ENCODE measurements at regions not wholly inside any gene's neighbourhood (a gene's known extent, or its start where the extent isn't known, plus 50 kb on each side); places are given as distances from the start of the nearest gene placed in this dataset.
A peak's percentile ranks its signal among the peaks of the same experiment; 100 is the strongest.

DNA sequence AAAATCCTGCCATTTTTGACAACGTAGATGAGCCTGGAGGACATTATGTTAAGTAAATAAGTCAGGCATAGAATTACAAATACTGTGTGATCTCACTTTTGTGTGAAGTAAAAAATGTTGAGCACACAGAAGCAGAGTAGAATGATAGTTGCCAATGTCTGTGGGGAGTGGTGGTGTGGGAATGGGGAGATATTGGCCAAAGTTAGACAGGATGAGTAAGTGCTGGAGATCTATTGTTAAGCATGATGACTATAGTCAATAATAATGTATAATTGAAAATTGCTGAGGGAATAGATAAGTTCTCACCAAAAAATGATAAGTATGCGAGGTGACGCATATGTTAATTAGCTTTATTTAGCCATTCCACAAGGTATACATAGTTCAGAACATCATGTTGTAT is 92.0 kb downstream of the GPR85 start:
- peak in 1 of 2 donors; percentile 93 for DNase-seq (ENCODE audit: low read depth in 2 of 2)
- no peak overlapping the region for H3K4me3 ChIP-seq (replicated peaks in 1 of 2; ENCODE audit: low read depth in 2 of 2, low read length in 2 of 2)
- TF ChIP-seq CTCF (IDR thresholded peaks at IDR 0.05; ENCODE audit: low read depth, low read length) = no peak

DNA sequence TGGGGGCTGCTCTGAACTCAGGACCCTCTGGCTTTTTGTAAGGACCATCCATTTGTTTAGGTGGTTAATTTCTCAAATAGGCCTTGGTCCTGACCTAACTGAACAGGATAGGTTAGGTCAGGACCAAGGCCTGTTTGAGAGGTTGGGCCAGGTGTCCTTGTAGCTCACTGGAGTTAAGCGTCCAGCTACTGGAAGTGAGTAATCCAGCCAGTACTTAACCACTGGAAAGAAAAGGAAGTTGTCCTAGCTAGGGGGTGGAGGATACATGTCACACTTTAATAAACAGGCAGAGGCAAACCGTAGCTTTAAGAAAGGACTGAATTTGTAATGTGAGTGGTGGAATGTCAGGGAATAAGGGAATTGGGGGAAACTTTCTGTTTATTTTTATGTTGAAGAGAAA is 96.0 kb downstream of the GPR85 start:
- TF ChIP-seq CTCF (IDR thresholded peaks at IDR 0.05; ENCODE audit: low read depth, low read length) = no peak
- peak; percentile 10 to 79 for DNase-seq (ENCODE audit: low read depth in 2 of 2)
- no peak overlapping the region for H3K4me3 ChIP-seq (replicated peaks in 1 of 2; ENCODE audit: low read depth in 2 of 2, low read length in 2 of 2)

DNA sequence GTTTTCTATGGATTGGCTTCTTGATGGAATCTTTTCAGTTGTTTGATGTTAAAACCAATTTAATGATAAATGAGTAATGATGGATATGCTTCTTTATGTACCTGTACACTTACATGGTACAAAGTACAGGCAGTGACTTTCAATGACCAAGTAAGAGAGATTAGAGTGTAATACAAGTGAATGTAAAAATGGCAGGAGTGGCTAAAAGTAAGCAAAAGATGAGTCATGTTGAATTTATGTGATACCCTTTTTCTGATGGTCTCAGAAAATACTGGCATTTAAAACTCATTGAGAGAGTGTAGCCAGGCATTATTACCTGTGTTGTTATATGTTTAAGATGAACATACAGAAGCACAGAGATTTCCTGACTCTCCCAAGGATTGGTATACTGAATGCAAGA is 97.1 kb downstream of the GPR85 start:
- no peak for TF ChIP-seq CTCF (IDR thresholded peaks at IDR 0.05; ENCODE audit: low read depth, low read length)
- peak in 1 of 2 donors; percentile 31 for DNase-seq (ENCODE audit: low read depth in 2 of 2)
- H3K4me3 ChIP-seq (replicated peaks in 1 of 2; ENCODE audit: low read depth in 2 of 2, low read length in 2 of 2) = no peak overlapping the region

- TF ChIP-seq CTCF (IDR thresholded peaks at IDR 0.05; ENCODE audit: low read depth, low read length) = no peak
- H3K4me3 ChIP-seq (replicated peaks in 1 of 2; ENCODE audit: low read depth in 2 of 2, low read length in 2 of 2) = no peak overlapping the region
- DNase-seq (ENCODE audit: low read depth in 2 of 2) = peak in 1 of 2 donors; percentile 18
These were observed 99.5 kb downstream of the GPR85 start for GRCh38 chr7:112987171-112987570.

- no peak for TF ChIP-seq CTCF (IDR thresholded peaks at IDR 0.05; ENCODE audit: low read depth, low read length)
- H3K4me3 ChIP-seq (replicated peaks in 1 of 2; ENCODE audit: low read depth in 2 of 2, low read length in 2 of 2) = no peak overlapping the region
- peak; percentile 54 to 90 for DNase-seq (ENCODE audit: low read depth in 2 of 2)
These were observed 100.2 kb downstream of the GPR85 start for GRCh38 chr7:112986256-112987031.

DNA sequence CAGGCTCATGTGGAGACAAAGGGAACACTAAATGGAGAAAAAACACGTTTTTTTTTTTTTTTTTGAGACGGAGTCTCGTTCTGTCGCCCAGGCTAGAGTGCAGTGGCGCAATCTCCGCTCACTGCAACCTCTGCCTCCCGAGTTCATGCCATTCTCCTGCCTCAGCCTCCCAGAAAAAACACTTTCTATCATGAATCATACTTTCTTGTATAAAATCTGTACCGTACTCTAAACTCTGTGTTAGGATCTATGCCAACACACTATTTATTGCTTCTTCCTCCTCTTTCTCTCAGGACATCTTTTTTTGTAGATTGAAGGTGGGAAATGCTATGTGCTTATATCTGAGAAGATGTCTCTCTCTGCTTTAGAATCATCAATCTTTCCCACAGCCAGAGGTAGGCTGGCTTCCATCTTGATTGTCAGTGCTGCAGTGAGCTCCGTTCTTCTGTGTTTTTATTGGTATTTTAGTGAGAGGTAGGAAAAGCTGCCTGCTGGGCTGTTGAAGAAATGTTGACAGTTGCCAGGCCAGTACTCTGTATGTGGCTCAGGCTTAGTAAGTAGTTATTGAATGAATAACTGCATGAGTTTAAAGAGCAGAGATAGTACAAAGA is 101.1 kb downstream of the GPR85 start:
- H3K4me3 ChIP-seq (replicated peaks in 1 of 2; ENCODE audit: low read depth in 2 of 2, low read length in 2 of 2) = peak overlapping the region in 1 of 2 donors; percentile 9
- peak; percentile 52 to 86 for DNase-seq (ENCODE audit: low read depth in 2 of 2)
- no peak for TF ChIP-seq CTCF (IDR thresholded peaks at IDR 0.05; ENCODE audit: low read depth, low read length)

Measured in cardiac fibroblast (primary cell).